B cell (primary cell): ENCODE measurements at regions not wholly inside any gene's neighbourhood (a gene's known extent, or its start where the extent isn't known, plus 50 kb on each side); places are given as distances from the start of the nearest gene placed in this dataset.

Experiments used
- CTCF ChIP-seq: fragments of 200-600 bp; IDR thresholded peaks from one replicate; pipeline ENCODE4 v1.8.0; 2022; ENCODE audit warnings: antibody characterized with exemption, mild to moderate bottlenecking
- EZH2 ChIP-seq: IDR thresholded peaks from 2 replicates; pipeline ENCODE4 v1.6.1; 2012; ENCODE audit warnings: borderline replicate concordance, low read depth, mild to moderate bottlenecking, moderate library complexity, low read length; ENCODE audit not compliant: insufficient read depth, poor library complexity, severe bottlenecking

- TF ChIP-seq EZH2, result no peak
- no peak for TF ChIP-seq CTCF
Observed at GRCh38 chr20:40607927-40608326, 81.1 kb downstream of the MAFB start.
